ENCODE measurements at regions not wholly inside any gene's neighbourhood (a gene's known extent, or its start where the extent isn't known, plus 50 kb on each side); places are given as distances from the start of the nearest gene placed in this dataset.

GRCh38 chr12:67085699-67086098 is 183.5 kb upstream of the CAND1 start:
- H2AFZ ChIP-seq (ENCODE audit: low read length), result no peak overlapping the region
- H4K20me1 ChIP-seq (ENCODE audit: insufficient read depth, low read length), result no peaks in the 10 kb centered on the region
- H3K36me3 ChIP-seq (ENCODE audit: insufficient read depth, low read length), result no peaks in the 10 kb centered on the region
- no peaks in the 10 kb centered on the region for H3K4me1 ChIP-seq (ENCODE audit: insufficient read depth, low read length, poor library complexity, severe bottlenecking)
- no peak for DNase-seq (ENCODE audit: low spot score)
- no peak overlapping the region for H3K4me2 ChIP-seq (ENCODE audit: low read length)
- intact Hi-C loops (cut with micrococcal nuclease; ENCODE audit: unreplicated experiment), result no loop called here
- TF ChIP-seq CTCF (conservative IDR thresholded peaks at IDR 0.05; ENCODE audit: low read length) (no peak), EZH2phosphoT487 (IDR thresholded peaks at IDR 0.05; ENCODE audit: borderline replicate concordance, low read depth, low read length) (no peak)
- ChIA-PET CTCF (ENCODE audit: unreplicated experiment) (no interaction called here), POLR2A (no interaction called here)
- H3K4me3 ChIP-seq (ENCODE audit: low read depth, low read length, poor library complexity, severe bottlenecking), result no peak overlapping the region
- no TSS peak for BruUV-seq (replicated peaks)
- no peaks in the 10 kb centered on the region for H3K9me3 ChIP-seq (ENCODE audit: low read length)
- H3K79me2 ChIP-seq (ENCODE audit: insufficient read depth, low read depth, low read length), result no peaks in the 10 kb centered on the region
- no peaks in the 10 kb centered on the region for H3K9me2 ChIP-seq (ENCODE audit: insufficient read depth, low read length)
- H3K27ac ChIP-seq (ENCODE audit: low read depth, low read length, poor library complexity, severe bottlenecking), result no peak overlapping the region

GRCh38 chr12:67086116-67086515 is 183.0 kb upstream of the CAND1 start:
- Histone ChIP-seq H3K36me3 (ENCODE audit: insufficient read depth, low read length) (no peaks in the 10 kb centered on the region), H3K4me1 (ENCODE audit: insufficient read depth, low read length, poor library complexity, severe bottlenecking) (no peaks in the 10 kb centered on the region), H3K4me2 (ENCODE audit: low read length) (no peak overlapping the region), H2AFZ (ENCODE audit: low read length) (no peak overlapping the region), H3K4me3 (ENCODE audit: low read depth, low read length, poor library complexity, severe bottlenecking) (no peak overlapping the region), H3K9me3 (ENCODE audit: low read length) (no peaks in the 10 kb centered on the region), H4K20me1 (ENCODE audit: insufficient read depth, low read length) (no peaks in the 10 kb centered on the region), H3K9me2 (ENCODE audit: insufficient read depth, low read length) (no peaks in the 10 kb centered on the region), H3K79me2 (ENCODE audit: insufficient read depth, low read depth, low read length) (no peaks in the 10 kb centered on the region), H3K27ac (ENCODE audit: low read depth, low read length, poor library complexity, severe bottlenecking) (no peak overlapping the region)
- no TSS peak for BruUV-seq (replicated peaks)
- POLR2A ChIA-PET, result no interaction called here
- intact Hi-C loops (cut with micrococcal nuclease; ENCODE audit: unreplicated experiment), result no loop called here
- TF ChIP-seq EZH2phosphoT487 (IDR thresholded peaks at IDR 0.05; ENCODE audit: borderline replicate concordance, low read depth, low read length), result no peak
- no peak for TF ChIP-seq CTCF (conservative IDR thresholded peaks at IDR 0.05; ENCODE audit: low read length)
- no peak for DNase-seq (ENCODE audit: low spot score)
- CTCF ChIA-PET (ENCODE audit: unreplicated experiment), result no interaction called here

GRCh38 chr12:67088401-67089118 is 180.6 kb upstream of the CAND1 start:
- BruUV-seq (replicated peaks), result no TSS peak
- Histone ChIP-seq H3K4me1 (ENCODE audit: insufficient read depth, low read length, poor library complexity, severe bottlenecking) (no peaks in the 10 kb centered on the region), H3K79me2 (ENCODE audit: insufficient read depth, low read depth, low read length) (no peaks in the 10 kb centered on the region), H3K4me2 (ENCODE audit: low read length) (no peak overlapping the region), H3K9me3 (ENCODE audit: low read length) (no peaks in the 10 kb centered on the region), H2AFZ (ENCODE audit: low read length) (no peak overlapping the region), H3K36me3 (ENCODE audit: insufficient read depth, low read length) (no peaks in the 10 kb centered on the region), H3K9me2 (ENCODE audit: insufficient read depth, low read length) (no peaks in the 10 kb centered on the region), H4K20me1 (ENCODE audit: insufficient read depth, low read length) (no peaks in the 10 kb centered on the region), H3K4me3 (ENCODE audit: low read depth, low read length, poor library complexity, severe bottlenecking) (no peak overlapping the region), H3K27ac (ENCODE audit: low read depth, low read length, poor library complexity, severe bottlenecking) (no peak overlapping the region)
- TF ChIP-seq CTCF (conservative IDR thresholded peaks at IDR 0.05; ENCODE audit: low read length) (no peak), EZH2phosphoT487 (IDR thresholded peaks at IDR 0.05; ENCODE audit: borderline replicate concordance, low read depth, low read length) (no peak)
- CTCF ChIA-PET (ENCODE audit: unreplicated experiment), result no interaction called here
- intact Hi-C loops (cut with micrococcal nuclease; ENCODE audit: unreplicated experiment), result no loop called here
- POLR2A ChIA-PET, result interaction anchor here (0.6 kb wide), 1 partner anchor 41 kb away, joined by 3 read pairs; no protein-coding TSS in a partner anchor
- DNase-seq (ENCODE audit: low spot score), result no peak
